ENCODE measurements at regions not wholly inside any gene's neighbourhood (a gene's known extent, or its start where the extent isn't known, plus 50 kb on each side); places are given as distances from the start of the nearest gene placed in this dataset.

GRCh38 chr16:19948186-19949104 is 63.8 kb upstream of the GPRC5B start:
- Histone ChIP-seq H3K36me3 (no peaks in the 10 kb centered on the region), H3K27me3 (peaks cover 0 to 17% of the 10 kb centered on the region in 2 donors), H3K4me3 (no peak overlapping the region), H3K9me3 (no peaks in the 10 kb centered on the region), H3K4me1 (no peaks in the 10 kb centered on the region), H3K27ac (no peak overlapping the region)
- intact Hi-C loops (cut with DNase I): no loop called here
- no peak for TF ChIP-seq CTCF (IDR thresholded peaks at IDR 0.05)
- DNase-seq: no peak
- no peak for ATAC-seq

GRCh38 chr16:19945934-19946333 is 61.3 kb upstream of the GPRC5B start:
- Histone ChIP-seq H3K9me3 (no peaks in the 10 kb centered on the region), H3K4me3 (no peak overlapping the region), H3K27me3 (no peaks in the 10 kb centered on the region), H3K36me3 (no peaks in the 10 kb centered on the region), H3K27ac (no peak overlapping the region), H3K4me1 (no peaks in the 10 kb centered on the region)
- no peak for ATAC-seq
- TF ChIP-seq CTCF (IDR thresholded peaks at IDR 0.05): no peak
- intact Hi-C loops (cut with DNase I): no loop called here
- no peak for DNase-seq

- no peak for ATAC-seq
- TF ChIP-seq CTCF (IDR thresholded peaks at IDR 0.05): no peak
- H3K36me3 ChIP-seq: no peaks in the 10 kb centered on the region
Measured at GRCh38 chr16:19940195-19940594, 55.5 kb upstream of the GPRC5B start.

DNA sequence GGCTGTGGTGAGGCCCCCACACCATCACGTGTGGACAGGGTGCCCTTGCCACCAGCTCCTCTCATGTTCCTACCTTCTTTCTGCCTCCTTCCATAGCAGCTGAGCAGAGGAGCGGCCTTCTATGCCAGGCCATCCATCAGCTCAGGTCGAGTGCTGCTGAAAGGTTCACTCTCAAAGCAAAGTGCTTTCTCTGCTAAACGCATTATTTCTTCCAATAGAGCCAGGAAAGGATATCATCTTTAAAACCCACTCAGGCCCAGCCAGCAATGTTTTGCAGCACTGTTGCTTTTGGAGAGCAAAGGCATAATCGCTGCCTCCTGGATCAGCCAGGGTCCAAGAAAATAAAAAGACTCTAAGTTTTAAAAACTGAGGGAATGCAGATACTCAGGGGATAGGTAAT is 54.9 kb upstream of the GPRC5B start:
- H3K36me3 ChIP-seq: no peaks in the 10 kb centered on the region
- no peaks in the 10 kb centered on the region for H3K9me3 ChIP-seq
- ATAC-seq: no peak
- no peaks in the 10 kb centered on the region for H3K27me3 ChIP-seq
- no peak overlapping the region for H3K27ac ChIP-seq
- DNase-seq: no peak
- H3K4me1 ChIP-seq: no peaks in the 10 kb centered on the region
- intact Hi-C loops (cut with DNase I): no loop called here
- TF ChIP-seq CTCF (IDR thresholded peaks at IDR 0.05): no peak
- no peak overlapping the region for H3K4me3 ChIP-seq

More at GRCh38 chr16:19940195-19940594, 55.5 kb upstream of the GPRC5B start:
- Histone ChIP-seq H3K9me3 (no peaks in the 10 kb centered on the region), H3K4me3 (no peak overlapping the region), H3K27ac (no peak overlapping the region), H3K27me3 (no peaks in the 10 kb centered on the region), H3K4me1 (no peaks in the 10 kb centered on the region)
- intact Hi-C loops (cut with DNase I): no loop called here
- DNase-seq: no peak

DNA sequence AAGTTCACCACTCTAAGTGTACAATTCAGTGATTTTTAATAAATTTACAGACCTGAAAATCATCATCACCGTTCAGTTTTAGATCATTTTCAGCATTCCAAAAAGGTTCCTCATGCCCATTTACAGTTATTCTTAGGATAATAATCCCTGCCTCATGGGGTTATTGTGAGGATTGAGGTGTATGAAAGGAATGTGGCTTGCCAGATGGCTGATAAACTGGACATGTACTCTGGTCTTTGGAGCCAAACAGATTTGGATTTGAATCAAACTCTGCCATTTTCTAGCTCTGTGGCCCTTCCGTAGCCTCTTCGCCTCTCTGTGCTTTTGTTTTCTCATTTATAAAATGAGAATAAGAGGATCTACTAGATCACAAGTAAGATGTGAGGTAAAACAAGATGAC is 53.9 kb upstream of the GPRC5B start:
- intact Hi-C loops (cut with DNase I): no loop called here
- no peaks in the 10 kb centered on the region for H3K9me3 ChIP-seq
- TF ChIP-seq CTCF (IDR thresholded peaks at IDR 0.05): no peak
- ATAC-seq (no peak), DNase-seq (no peak)
- no peaks in the 10 kb centered on the region for H3K36me3 ChIP-seq
- peaks cover 0 to 6% of the 10 kb centered on the region in 2 donors for H3K27me3 ChIP-seq
- no peak overlapping the region for H3K4me3 ChIP-seq
- H3K27ac ChIP-seq: no peak overlapping the region
- H3K4me1 ChIP-seq: no peaks in the 10 kb centered on the region
